ENCODE measurements at regions not wholly inside any gene's neighbourhood (a gene's known extent, or its start where the extent isn't known, plus 50 kb on each side); places are given as distances from the start of the nearest gene placed in this dataset.

- TF ChIP-seq CTCF (IDR thresholded peaks at IDR 0.05; ENCODE audit: borderline replicate concordance, insufficient read depth, low read depth, low read length): no peak
- H3K4me3 ChIP-seq (ENCODE audit: low read depth, low read length): no peak overlapping the region
Observed at GRCh38 chr2:235264121-235264493, 229.7 kb upstream of the AGAP1 start.

DNA sequence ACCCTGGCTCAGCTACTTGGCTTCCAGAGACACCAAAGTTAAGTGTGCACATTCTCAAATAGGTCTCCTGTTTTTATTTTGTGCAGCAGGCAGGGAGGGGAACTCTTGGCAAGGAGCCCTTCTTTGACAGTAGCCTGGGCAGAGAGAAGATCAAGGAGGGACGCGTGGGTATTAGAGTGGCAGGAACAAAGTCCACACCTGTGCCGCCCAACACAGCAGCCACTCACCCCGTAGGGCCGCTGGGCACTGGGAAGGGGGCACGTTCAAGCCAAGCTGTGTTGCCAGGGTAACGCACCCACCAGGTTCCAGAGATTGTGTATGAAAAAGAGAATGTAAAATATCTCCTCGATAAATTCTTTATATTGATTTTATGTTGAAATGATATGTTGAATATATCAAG lies 229.3 kb upstream of the AGAP1 start:
- no peak for TF ChIP-seq CTCF (IDR thresholded peaks at IDR 0.05; ENCODE audit: borderline replicate concordance, insufficient read depth, low read depth, low read length)
- no peak overlapping the region for H3K4me3 ChIP-seq (ENCODE audit: low read depth, low read length)

GRCh38 chr2:235265348-235265965 lies 228.4 kb upstream of the AGAP1 start:
- H3K4me3 ChIP-seq (ENCODE audit: low read depth, low read length): no peak overlapping the region
- no peak for TF ChIP-seq CTCF (IDR thresholded peaks at IDR 0.05; ENCODE audit: borderline replicate concordance, insufficient read depth, low read depth, low read length)

DNA sequence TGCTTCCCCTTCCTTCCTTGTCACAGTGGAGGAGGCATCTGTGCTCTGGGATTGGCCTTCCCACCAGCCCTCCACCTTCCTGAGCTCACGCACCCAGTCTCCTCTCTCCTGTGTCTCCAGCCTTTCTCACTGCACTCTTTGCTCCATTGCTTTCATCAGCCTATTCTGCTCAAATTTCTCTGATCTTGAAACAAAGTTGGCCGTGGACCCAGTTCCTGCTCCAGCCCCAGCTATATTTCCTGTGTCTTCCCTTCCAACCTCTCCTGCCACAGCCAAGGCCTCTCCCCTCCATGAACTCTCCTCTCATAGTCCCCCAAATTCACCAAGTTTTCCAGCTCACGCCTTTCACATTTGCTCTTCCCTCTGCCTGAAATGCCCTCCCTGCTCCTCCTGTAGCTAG lies 226.6 kb upstream of the AGAP1 start:
- no peak overlapping the region for H3K4me3 ChIP-seq (ENCODE audit: low read depth, low read length)
- TF ChIP-seq CTCF (IDR thresholded peaks at IDR 0.05; ENCODE audit: borderline replicate concordance, insufficient read depth, low read depth, low read length): no peak

DNA sequence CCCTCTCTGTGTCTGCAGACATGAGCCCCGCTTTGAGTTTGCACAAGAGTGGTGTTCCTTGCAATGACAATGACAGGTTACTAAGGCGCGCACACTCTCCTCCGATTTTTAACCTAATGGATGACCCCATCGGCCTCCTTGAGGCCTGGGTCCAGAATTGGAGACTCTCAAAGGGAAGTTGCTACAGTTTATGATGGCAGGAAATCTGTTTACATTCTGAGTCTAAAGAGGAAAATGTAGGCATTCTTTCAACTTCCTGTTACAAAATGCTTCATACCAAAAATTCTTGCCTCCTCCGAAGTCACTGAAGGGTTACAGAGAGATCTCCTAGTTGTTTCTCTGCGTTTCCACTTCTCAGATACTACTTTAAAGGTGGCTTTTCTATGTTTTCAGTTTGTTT lies 225.3 kb upstream of the AGAP1 start:
- H3K4me3 ChIP-seq (ENCODE audit: low read depth, low read length): no peak overlapping the region
- no peak for TF ChIP-seq CTCF (IDR thresholded peaks at IDR 0.05; ENCODE audit: borderline replicate concordance, insufficient read depth, low read depth, low read length)

DNA sequence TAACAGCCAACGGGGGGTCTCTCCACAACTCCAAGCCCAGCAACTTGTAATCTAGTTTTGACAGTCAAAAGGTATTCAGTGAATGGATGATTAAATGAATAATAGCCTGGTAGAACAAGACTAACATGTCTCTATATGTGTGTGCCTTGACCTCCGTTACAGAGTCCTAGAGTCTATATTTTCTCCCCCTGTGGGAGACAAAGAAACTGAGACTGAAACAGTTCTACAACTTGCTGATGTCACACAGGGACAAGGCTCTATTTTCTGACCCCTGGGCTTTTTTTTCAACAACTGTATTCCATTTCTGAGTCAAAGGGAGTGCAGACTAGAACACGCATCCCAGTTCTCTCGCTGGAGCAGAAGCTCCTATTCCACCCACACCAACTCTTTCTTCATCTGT lies 223.6 kb upstream of the AGAP1 start:
- TF ChIP-seq CTCF (IDR thresholded peaks at IDR 0.05; ENCODE audit: borderline replicate concordance, insufficient read depth, low read depth, low read length): no peak
- no peak overlapping the region for H3K4me3 ChIP-seq (ENCODE audit: low read depth, low read length)

DNA sequence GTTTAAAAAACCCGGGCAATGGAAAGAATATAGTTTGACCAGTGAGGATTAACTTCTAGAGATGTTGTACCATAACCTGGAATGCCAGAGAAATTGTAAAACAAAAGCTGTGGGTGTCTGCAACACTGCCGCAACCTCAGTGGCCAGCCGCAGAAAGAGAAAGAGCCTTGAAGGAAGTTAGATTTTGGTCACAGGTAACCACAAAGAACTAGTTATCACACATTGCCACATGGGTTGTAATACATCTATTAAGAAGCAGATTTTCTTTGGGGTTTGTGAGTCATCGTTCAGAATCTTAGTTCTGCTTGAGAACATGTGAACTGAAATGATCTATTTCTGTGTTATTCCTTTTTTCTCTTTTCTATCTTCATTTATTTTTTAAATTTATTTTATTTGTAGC lies 222.9 kb upstream of the AGAP1 start:
- no peak overlapping the region for H3K4me3 ChIP-seq (ENCODE audit: low read depth, low read length)
- TF ChIP-seq CTCF (IDR thresholded peaks at IDR 0.05; ENCODE audit: borderline replicate concordance, insufficient read depth, low read depth, low read length): no peak
